Smooth muscle cell (in vitro differentiated cells): ENCODE measurements at regions not wholly inside any gene's neighbourhood (a gene's known extent, or its start where the extent isn't known, plus 50 kb on each side); places are given as distances from the start of the nearest gene placed in this dataset.

Experiments used
- DNase-seq: peaks from one replicate; lab custom pipeline; 2025; ENCODE audit not compliant: unreplicated experiment; lab: John Stamatoyannopoulos, UW
- H2AFZ ChIP-seq: fragments of 200-600 bp; sonication (generic); 2 replicates; pipeline ENCODE4 v1.6.0; 2016; ENCODE audit warnings: antibody characterized with exemption, low read depth, mild to moderate bottlenecking
- H3F3A ChIP-seq: fragments of 200-600 bp; sonication (generic); 2 replicates; pipeline ENCODE4 v1.6.0; 2017; ENCODE audit warnings: antibody characterized with exemption, low read depth
- H3K27ac ChIP-seq: fragments of 200-600 bp; sonication (generic); 2 replicates; pipeline ENCODE4 v1.5.1; 2016; ENCODE audit warnings: low read depth, mild to moderate bottlenecking
- H3K27me3 ChIP-seq: fragments of 200-600 bp; sonication (generic); 2 replicates; pipeline ENCODE4 v1.6.1; 2016; ENCODE audit warnings: low read depth, mild to moderate bottlenecking
- H3K36me3 ChIP-seq: fragments of 200-600 bp; sonication (generic); 2 replicates; pipeline ENCODE4 v1.5.1; 2016; ENCODE audit warnings: low read depth
- H3K4me1 ChIP-seq: fragments of 200-600 bp; sonication (generic); 2 replicates; pipeline ENCODE4 v1.5.1; 2016; ENCODE audit warnings: low read depth
- H3K4me2 ChIP-seq: fragments of 200-600 bp; sonication (generic); 2 replicates; pipeline ENCODE4 v1.6.0; 2016; ENCODE audit warnings: mild to moderate bottlenecking
- H3K4me3 ChIP-seq: fragments of 200-600 bp; sonication (generic); 2 replicates; pipeline ENCODE4 v1.5.1; 2016; ENCODE audit warnings: mild to moderate bottlenecking
- H3K79me2 ChIP-seq: fragments of 200-600 bp; sonication (generic); 2 replicates; pipeline ENCODE4 v1.6.0; 2016; ENCODE audit warnings: low read depth, mild to moderate bottlenecking
- H3K9ac ChIP-seq: fragments of 200-600 bp; sonication (generic); 2 replicates; pipeline ENCODE4 v1.6.0; 2016; ENCODE audit warnings: low read depth
- H3K9me3 ChIP-seq: fragments of 200-600 bp; sonication (generic); replicated peaks from 2 replicates; pipeline ENCODE4 v1.5.1; 2016; ENCODE audit warnings: low read depth
- H4K20me1 ChIP-seq: fragments of 200-600 bp; sonication (generic); 2 replicates; pipeline ENCODE4 v1.6.0; 2016; ENCODE audit warnings: low read depth
- WGBS: methylation state at CpG from one replicate; pipeline ENCODE4 v1.1.7; 2016; ENCODE audit warnings: low lambda C conversion rate; 5-methylcytosine and 5-hydroxymethylcytosine counted together
- TF ChIP-seq, protein P1 (sequence below): fragments of 200-600 bp; sonication (generic); IDR thresholded peaks from 2 replicates; pipeline ENCODE4 v1.5.1; 2017; ENCODE audit warnings: borderline replicate concordance, mild to moderate bottlenecking, antibody characterized with exemption; ENCODE audit not compliant: insufficient read depth, poor library complexity, severe bottlenecking

DNA sequence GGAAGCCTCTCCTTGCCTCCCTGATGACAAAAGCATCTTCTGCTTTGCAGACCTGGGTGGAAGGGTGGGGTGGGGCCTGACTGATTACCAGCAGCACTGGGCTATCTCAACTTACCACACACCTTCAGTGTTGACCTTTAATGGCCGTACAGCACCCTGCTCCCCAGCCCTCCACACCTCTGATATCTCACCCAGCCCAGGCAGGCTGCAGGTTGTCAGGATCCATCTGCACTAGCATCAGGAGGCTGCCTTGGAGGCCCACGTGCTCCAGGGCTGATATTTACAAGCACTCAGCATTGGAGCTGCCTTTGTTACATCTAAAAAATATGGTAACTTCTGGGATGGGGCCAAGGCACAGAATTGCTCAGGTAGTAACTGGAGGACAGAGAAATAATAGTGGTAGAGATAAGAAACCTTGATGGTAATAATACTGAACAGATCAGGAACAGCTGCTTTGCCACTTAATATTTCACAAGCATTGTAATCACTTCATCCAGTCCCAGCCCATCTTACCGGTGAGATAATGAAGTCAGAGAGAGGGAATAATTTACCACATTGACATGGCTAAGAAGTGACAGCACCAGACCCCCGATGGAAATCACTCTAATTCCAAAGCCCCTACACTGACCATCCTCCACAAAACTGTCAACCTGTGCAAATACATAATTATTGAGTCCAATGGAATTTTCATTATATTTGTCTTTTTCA is 125.2 kb upstream of the RFLNA start:
- H3K27me3 ChIP-seq, result no peaks in the 10 kb centered on the region
- no peaks in the 10 kb centered on the region for H3K36me3 ChIP-seq
- no peaks in the 10 kb centered on the region for H3F3A ChIP-seq
- no peaks in the 10 kb centered on the region for H4K20me1 ChIP-seq
- H3K4me2 ChIP-seq, result no peak overlapping the region
- no peak overlapping the region for H3K4me3 ChIP-seq
- H3K79me2 ChIP-seq, result no peaks in the 10 kb centered on the region
- TF ChIP-seq, protein P1, sequence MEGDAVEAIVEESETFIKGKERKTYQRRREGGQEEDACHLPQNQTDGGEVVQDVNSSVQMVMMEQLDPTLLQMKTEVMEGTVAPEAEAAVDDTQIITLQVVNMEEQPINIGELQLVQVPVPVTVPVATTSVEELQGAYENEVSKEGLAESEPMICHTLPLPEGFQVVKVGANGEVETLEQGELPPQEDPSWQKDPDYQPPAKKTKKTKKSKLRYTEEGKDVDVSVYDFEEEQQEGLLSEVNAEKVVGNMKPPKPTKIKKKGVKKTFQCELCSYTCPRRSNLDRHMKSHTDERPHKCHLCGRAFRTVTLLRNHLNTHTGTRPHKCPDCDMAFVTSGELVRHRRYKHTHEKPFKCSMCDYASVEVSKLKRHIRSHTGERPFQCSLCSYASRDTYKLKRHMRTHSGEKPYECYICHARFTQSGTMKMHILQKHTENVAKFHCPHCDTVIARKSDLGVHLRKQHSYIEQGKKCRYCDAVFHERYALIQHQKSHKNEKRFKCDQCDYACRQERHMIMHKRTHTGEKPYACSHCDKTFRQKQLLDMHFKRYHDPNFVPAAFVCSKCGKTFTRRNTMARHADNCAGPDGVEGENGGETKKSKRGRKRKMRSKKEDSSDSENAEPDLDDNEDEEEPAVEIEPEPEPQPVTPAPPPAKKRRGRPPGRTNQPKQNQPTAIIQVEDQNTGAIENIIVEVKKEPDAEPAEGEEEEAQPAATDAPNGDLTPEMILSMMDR, result no peak
- H3K4me1 ChIP-seq, result no peaks in the 10 kb centered on the region
- H2AFZ ChIP-seq, result no peak overlapping the region
- DNase-seq, result no peak
- H3K27ac ChIP-seq, result no peak overlapping the region
- WGBS, result 81% methylated on average over 4 of the region's 4 CpGs
- H3K9ac ChIP-seq, result no peak overlapping the region
- H3K9me3 ChIP-seq, result no peaks in the 10 kb centered on the region

DNA sequence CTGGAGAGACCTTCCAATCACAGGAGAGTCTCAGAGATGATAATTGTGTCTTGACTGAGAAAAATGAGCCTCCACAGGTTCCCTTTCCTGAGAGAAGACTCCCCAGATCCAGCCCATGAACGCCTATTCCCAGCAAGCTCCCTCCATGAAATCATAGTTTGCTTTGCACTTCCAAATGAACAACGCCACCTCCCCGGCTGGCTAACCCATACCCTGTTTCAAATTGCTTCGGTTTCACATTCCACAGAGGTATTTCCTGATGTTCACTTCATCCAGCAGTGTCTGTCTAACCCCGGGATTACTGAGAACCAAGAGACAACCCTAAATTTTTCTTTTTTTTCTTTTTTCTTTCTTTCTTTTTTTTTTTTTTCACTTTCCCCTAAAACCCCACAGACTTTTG is 124.1 kb upstream of the RFLNA start:
- Histone ChIP-seq H3K79me2 (no peaks in the 10 kb centered on the region), H3K4me2 (no peak overlapping the region), H3K9ac (no peak overlapping the region), H2AFZ (no peak overlapping the region), H3K4me1 (no peaks in the 10 kb centered on the region), H3K36me3 (no peaks in the 10 kb centered on the region), H3F3A (no peaks in the 10 kb centered on the region), H4K20me1 (no peaks in the 10 kb centered on the region), H3K27ac (no peak overlapping the region), H3K4me3 (no peak overlapping the region), H3K9me3 (no peaks in the 10 kb centered on the region), H3K27me3 (no peaks in the 10 kb centered on the region)
- 80% methylated on average over 5 of the region's 5 CpGs for WGBS
- no peak for DNase-seq
- TF ChIP-seq, protein P1, result no peak

DNA sequence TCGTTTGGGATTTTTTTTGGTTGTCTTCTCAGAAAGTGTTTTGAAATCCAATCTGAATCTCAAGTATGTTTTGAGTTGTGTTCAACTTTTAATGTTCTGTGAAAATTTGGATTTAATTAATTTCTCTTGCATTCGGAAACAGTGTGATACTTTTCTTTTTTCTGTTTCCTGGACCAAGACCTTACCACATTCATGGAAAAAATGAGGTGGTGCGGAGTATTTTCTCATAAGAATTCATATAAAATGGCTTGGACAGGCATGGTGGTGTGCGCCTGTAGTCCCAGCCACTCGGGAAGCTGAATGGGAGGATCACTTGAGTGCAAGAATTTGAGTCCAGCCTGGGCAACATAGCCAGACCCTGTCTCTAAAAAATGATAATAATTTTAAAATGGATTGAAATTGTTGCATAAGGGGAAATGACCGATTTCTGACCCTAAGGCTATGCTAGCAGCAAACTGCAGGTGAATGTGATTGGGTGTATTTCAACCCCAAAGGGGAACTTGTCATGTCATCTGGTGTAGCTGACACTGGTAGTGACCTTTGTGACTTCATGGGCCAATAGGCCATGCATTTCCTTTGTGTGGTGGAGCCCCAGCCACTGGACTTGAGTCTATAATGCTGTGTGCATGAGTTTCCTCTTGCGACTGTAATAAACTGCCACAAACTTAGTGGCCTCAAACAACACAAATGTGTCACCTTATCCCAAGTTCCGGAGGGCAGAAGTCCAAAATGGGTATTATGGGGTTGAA is 123.5 kb upstream of the RFLNA start:
- no peaks in the 10 kb centered on the region for H4K20me1 ChIP-seq
- no peak overlapping the region for H3K4me3 ChIP-seq
- H3K4me1 ChIP-seq, result no peaks in the 10 kb centered on the region
- no peaks in the 10 kb centered on the region for H3K9me3 ChIP-seq
- 93% methylated on average over 8 of the region's 8 CpGs for WGBS
- H3K27me3 ChIP-seq, result no peaks in the 10 kb centered on the region
- TF ChIP-seq, protein P1, result no peak
- H3K4me2 ChIP-seq, result no peak overlapping the region
- H3F3A ChIP-seq, result no peaks in the 10 kb centered on the region
- no peak overlapping the region for H3K27ac ChIP-seq
- DNase-seq, result no peak
- no peaks in the 10 kb centered on the region for H3K79me2 ChIP-seq
- no peak overlapping the region for H2AFZ ChIP-seq
- no peak overlapping the region for H3K9ac ChIP-seq
- no peaks in the 10 kb centered on the region for H3K36me3 ChIP-seq
